GM19328 (cell line): ENCODE measurements at regions not wholly inside any gene's neighbourhood (a gene's known extent, or its start where the extent isn't known, plus 50 kb on each side); places are given as distances from the start of the nearest gene placed in this dataset.
"Not testable (repeated sequence)": the region's sequence is repeated elsewhere in the genome, so short reads cannot be mapped to it uniquely, and the experiment has no call there.

Experiments
- ATAC-seq: cut with Tn5 transposase; IDR thresholded peaks from one replicate; pipeline ENCODE4 v1.9.1; 2021; ENCODE audit warnings: mild to moderate bottlenecking, moderate library complexity; ENCODE audit not compliant: unreplicated experiment

DNA sequence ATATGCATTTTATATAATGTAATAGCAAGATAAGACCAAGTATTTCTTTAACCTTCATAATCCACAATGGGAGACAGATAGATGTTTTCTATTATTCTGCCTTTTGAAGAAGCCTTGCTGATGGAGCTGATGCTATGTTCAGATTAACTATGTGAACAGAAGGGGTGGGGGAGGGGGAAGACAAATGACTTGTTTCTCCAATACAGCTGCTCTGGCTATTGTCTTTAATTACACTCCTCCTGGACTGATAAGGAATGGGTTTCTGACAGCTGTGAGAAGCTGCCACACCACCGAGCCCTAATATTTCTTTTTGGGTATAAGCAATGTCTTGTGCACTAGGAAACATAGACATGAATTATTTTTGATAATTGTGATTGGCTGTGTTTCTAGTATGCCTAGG, 62.0 kb downstream of the CAVIN4 start:
- ATAC-seq: no peak

DNA sequence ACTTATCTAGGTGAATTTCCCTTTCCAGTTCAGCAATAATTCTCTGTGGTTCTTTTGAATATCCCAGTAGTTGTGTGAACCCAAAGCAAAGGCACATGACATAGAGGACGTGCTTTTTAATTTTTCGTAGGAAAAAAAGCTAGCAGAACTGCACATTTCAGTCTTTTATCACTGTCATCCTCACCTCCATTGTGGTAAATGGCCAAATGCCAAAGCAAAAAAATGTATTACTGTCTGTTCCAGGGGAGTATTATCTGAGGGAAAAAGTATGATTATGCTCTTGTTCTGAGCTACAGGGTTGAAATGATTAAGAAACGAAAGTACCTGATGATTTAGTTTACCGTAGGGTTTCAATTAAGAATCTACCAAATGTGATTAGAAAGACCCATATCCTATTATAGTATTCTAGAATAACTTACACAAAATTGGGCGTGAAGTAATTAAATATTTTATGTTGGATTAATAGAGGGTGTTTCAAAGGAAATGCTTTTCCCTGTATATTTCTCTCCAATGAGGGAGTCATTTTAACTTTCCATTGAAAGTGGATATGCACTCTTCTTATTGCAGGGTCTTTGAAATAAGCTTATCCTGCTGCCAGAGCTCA, 62.7 kb downstream of the CAVIN4 start:
- ATAC-seq: no peak

DNA sequence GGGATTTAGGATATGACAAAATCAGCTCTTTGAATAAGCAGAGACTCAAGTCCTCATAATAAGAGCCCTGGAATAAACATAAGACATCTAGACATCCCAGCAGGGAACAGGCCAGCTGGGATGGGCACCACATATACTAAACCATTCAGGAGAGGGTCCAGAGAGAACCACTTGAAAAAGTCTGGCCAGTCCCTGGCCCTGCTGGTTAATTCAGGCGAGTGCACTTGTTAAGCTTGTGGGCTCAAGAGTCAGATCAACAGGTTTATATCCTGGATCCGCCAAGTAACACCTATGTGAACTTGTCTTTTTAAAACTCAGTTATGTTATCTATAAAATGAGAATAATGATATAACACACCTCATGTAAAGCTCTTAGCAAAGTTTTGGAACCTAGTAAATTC, 63.3 kb downstream of the CAVIN4 start:
- no peak for ATAC-seq

DNA sequence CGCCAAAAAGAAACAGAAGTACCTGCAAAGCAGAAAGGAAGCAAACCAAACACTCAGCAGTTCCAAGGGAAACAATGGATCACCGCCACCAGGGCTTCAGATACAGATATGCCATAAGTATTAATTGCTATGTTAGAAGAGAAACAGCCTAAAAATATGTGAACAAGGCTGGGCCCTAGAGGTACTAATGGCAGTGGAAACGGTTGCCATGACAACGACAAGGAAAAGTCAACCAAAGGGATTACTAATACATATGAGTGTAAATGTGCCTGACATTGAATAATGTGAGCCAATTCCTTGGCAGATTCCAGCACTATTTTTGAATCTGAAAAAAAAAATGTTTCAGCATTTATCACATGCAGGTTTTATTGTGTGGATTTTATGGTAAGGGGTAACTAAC, 75.0 kb downstream of the CAVIN4 start:
- ATAC-seq: no peak

DNA sequence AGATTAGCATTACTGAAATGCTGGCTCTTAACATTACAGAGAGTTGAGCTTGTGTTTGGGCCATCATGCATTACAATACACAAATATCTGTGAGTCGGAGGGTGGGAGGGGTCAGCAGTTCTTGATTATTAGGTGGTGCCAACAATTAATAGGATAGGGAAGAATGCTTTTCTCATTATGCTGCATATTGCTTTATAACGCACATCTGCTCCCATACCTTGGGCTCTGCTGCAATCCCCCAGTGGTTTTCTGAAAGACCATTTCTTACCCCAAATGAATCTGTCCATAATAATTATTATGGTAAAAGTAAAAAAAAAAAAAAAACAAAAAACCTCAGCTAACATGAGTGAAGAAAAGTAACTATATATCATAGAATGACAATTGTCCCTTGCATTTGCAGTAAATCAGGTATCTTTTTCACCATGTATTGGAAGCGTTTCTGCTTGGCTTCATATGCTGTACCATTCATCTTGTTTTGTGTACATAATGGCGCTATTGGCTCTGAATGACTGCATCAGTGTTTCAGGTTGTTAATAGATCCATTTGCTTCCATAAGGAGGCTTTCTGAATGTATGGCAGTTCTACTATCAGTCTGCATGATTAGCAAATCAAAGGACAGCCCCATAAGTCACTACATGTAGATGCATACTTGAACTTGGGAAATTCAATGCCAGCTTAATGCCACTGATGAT, 75.9 kb downstream of the CAVIN4 start:
- no peak for ATAC-seq

DNA sequence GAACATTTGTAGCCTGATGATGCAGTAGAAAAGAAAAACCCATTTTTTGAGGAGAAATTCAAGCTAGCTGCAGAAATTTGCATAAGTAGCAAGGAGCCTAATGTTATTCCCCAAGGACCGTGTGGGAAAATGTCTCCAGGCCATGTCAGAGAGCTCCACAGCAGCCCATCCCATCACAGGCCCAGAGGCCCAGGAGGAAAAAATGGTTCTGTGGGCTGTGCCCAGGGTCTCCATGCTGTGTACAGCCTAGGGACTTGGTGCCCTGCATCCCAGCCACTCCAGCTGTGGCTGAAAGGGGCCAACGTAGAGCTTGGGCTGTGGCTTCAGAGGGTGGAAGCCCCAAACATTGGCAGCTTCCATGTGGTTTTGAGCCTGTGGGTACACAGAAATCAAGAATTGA, 79.0 kb downstream of the CAVIN4 start:
- not testable (repeated sequence) for ATAC-seq

DNA sequence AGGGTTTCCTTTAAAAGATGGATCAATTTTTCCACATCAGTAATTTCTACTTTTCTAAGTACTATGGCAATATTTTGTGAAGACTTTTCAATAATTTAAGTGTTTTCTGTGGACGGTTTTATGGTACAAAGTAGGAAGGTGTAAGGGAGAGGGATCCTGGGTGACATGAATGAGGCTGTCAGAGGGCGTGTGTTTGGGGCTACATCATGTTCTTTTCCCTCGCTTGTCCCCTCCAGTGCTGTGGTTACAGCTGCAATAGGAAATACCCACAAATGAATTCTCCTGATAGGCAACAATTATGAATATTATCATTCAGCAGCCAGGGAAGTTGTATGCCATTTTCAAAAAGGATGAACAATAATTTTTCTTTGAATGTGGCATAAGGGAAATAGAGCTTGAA, 83.8 kb downstream of the CAVIN4 start:
- no peak for ATAC-seq

DNA sequence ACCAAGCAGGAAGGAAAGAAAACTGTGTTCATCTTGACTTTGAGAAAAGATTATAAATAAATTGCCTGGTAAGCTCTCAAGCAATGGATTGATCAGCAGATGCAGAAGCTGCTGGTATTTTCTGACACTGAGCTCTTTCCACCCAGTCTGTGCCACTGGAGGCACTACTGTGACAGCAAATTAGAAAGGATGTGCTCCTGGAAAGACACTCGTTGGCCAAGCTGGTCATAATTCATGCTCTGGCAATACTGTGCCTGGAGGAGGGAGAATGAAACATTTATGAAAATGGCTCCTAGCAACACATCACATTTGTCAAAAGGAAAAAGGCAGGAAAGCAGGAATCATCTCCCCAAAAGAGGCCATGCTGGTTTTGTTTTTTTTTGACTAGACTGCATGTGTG, 84.2 kb downstream of the CAVIN4 start:
- no peak for ATAC-seq

DNA sequence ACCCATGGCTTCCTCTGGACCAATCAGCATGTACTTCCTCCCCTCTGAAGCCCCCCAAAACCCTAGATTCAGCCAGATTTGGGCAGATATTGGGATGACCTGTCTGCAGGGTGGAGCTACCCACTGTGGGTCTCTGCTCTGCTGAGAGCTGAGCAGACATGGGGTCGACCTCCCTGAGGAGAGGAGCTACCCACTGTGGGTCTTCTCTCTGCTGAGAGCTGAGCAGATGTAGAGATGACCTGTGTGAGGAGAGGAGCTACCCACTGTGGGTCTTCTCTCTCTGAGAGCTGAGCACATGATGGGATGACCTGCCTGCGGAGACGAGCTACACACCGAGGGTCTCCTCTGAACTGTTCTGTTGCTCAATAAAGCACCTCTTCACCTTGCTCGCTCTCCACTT, 89.6 kb downstream of the CAVIN4 start:
- ATAC-seq: no peak

DNA sequence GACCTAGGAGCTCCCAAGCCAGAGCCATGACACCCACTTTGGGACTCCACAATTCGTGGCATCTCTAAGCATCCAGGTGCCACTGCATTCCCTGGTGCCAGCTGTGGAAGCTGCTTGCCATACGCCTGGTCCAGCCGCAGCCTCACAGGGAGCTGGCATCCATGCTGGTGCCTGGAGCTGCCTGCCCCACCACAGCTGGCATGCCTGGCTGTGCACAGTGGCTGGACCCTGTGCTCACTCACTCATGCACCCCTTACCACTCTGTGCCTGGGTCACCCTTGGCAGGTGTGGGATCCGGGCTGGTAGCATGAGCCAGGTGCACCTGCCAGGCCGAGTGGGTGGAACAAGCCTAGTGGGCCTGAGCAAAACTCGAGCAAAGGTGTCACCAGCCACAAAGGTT, 90.1 kb downstream of the CAVIN4 start:
- ATAC-seq: no peak

DNA sequence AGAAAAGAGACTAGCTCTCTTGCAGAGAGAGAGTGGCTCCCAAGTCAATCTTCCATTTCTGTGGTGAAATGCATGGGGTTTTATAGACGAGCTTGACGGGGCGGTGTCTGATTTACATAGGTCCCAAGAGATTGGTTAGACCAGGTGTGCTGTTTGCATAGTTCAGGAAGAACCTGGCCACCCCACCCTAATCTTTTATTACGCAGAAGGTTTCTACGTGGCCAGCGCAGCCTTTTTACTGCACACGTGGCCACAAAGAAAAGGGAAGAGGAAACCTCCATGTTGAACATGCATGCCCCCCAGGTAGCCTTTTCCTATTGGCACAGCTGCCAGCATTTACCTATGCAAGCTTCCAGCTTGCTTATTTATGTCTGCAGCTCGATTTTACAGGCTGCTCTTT, 92.1 kb downstream of the CAVIN4 start:
- no peak for ATAC-seq

DNA sequence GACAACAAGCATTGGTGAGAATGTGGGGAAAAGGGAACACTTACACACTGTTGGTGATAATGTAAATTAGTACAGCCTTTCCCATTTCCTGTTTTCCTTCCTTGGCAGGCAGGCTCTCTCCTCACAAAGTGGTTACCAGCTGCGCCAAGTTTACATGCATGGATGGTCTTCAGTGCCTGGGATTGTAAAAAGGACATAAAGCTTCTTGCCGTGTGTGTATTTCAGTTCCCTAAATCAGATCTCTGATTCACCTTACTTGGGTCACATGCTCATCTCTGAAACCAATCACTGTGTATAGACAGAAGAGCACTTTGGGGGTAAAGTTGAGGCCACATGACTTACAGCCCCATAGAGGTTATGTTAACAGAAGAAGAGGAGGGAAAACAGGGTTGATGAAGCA, 92.8 kb downstream of the CAVIN4 start:
- ATAC-seq: no peak

DNA sequence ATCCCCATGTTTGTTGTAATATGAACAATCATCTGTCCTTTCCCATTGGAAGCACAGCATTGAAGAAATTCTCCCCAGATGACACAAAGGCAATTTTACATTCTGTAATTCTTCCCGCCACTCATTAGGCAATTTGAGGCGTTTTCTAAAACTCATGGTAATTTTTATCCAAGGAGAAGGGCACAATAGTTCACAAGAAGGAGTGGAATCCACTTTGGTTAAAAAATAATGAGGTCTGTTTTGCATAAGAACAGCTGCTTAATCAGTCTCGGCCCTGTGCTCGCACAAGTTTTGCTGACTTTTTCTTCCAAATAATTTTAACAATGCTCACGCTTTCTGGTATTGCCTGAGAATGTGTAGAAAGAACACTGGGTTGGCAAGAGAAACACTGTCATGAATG, 94.0 kb downstream of the CAVIN4 start:
- no peak for ATAC-seq

DNA sequence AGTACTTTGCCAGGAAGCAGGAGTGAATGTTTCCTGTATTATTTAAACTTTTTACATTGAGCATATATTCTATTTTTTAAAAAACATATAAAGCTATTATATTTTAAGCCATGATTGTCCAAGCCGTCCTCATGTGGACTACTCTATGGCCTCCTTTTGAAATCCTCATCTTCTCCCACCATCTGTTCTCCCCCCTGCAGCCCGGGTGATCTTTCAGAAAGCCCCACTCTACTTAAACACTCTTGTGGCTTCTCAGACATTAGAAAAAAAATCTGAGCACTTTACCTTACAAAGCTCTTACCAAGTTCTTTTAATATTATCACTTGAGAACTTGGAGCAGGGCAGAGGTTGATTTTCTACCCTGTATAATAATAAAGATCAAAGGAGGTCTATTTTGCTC, 95.4 kb downstream of the CAVIN4 start:
- ATAC-seq: no peak

DNA sequence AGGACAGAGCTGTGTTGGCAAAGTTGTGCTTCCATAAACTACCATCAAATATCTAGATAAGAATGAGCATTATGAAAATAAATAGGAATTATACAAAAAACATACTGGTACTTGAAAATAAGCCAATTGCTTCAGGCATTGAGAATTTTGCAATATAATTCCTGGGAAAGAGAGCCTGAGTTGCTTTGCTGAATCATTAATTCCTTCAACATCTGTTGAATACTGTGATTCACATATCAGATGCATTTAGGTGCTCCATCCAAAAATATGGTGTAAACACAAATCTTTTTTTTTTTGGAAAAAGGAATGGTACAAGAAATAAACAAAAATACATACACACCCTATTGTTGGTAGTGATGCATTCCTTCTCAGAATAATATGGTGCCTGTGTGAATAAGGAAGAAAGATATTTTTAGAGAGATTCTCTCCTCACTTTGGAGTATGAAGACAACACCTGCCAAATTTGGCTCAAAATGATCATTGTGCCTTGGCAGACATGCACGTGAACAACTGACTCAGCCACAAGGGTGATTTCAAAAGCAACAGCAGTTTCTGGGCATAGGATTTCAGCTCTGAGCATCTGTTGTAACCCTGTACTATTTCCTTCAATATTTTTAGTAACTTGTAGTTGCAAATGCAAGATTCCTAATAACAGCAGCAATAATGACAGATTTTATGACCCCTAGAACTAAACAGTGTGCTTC, 96.7 kb downstream of the CAVIN4 start:
- no peak for ATAC-seq

DNA sequence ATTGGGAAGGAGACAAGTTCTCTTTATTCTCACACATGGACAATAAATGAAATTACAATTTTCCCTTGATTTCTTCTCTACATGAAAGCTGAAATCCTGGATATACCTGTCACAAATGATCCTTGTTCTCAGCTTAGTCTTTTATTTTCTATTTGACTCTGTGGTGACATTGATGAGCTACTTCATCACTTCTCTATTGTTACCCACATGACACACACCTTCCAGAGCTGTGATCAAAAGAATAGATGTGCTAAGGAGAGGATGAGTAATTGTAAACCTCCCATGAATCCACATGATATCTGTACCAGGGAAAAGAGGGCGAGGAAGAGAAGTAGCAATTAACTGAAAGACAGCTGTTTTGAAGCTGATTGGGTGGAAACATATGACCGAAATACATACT, 102.0 kb downstream of the CAVIN4 start:
- ATAC-seq: no peak

DNA sequence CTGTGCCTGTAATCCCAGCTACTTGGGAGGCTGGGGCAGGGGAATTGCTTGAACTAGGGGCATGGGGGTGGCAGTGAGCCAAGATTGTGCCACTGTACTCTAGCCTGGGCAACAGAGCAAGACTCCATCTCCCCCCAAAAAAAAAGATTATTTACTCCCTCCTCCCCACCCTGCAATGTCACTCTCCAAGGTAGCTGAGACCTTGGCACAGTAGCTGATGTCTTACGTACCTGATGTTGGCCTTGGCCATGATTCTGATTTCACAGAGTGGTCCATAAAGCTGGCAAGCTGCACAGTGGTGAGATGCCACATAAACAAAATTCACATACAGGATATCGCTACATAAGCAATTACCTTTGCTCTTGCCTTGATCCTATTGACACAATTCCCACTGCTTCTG, 108.5 kb downstream of the CAVIN4 start:
- no peak for ATAC-seq

DNA sequence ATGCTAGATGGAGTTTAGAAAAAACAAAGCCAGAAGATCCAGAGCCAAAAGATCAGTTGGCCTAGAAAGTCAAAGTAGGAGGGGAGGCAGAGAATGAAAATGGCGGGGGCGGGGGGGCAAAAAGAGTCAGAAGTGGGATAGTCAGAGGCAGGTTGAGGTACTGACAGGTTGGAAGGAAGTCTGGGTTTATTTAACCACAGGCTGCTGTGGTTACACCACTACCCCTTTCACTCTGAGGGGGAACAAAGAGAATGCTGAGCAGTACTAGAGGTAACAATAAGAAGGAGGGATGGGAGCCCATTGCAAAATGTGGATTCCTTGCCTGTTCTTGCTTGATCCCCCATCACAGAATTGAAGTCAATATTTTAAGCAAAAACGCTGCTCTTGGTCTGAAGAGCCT, 111.8 kb downstream of the CAVIN4 start:
- ATAC-seq: peak; percentile 79

DNA sequence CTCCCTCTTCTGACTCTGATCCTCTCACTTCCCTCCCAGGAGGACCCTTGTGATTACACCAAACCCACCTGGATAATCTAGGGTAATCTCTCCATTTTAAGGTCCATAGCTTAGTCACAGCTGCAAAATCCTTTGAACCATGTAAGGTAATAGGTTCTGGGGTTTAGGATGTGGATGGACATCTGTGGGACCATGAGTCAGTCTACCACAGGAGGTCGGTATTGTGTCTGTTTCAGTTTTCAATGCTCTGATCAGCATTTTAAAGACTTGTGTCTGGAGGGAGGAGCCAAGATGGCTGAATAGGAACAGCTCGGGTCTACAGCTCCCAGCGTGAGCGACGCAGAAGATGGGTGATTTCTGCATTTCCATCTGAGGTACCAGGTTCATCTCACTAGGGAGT, 112.6 kb downstream of the CAVIN4 start:
- ATAC-seq: no peak

DNA sequence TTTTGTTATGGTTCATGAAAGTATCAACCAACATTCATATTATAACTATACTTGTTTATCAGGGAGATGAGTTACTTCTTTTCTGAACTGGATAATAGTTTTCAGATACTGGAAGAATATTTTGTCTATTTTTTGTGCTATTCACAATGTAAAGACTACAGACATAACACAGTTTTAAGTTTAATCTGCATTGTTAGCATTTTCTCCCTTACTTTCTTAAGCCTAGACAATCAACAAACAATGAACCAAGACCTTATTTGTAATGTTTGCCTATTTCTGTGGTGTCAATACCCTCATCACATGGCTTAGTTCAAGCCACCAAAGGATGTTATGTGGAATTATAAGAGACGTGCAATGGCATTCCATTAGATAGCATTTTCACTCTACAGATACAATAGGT, 119.5 kb downstream of the CAVIN4 start:
- ATAC-seq: no peak

DNA sequence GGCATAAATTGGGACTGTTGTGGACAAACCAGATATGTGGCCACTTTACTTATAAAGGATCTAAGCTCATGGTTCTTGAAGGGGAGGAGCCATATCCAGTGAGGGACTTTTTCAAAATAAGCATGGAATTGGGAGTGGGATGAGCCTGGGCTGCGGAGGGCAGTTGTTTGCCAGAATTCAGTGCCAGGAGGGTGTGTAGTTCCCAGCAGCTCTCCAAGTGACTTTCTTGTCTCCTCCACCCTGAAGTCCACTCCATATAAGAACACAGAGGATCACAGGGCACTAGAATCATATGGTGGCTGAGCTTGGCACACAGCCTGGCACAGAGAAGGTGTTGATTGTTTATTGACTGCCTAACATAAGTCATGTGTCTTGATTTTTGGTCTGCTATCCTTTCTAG, 121.1 kb downstream of the CAVIN4 start:
- no peak for ATAC-seq

DNA sequence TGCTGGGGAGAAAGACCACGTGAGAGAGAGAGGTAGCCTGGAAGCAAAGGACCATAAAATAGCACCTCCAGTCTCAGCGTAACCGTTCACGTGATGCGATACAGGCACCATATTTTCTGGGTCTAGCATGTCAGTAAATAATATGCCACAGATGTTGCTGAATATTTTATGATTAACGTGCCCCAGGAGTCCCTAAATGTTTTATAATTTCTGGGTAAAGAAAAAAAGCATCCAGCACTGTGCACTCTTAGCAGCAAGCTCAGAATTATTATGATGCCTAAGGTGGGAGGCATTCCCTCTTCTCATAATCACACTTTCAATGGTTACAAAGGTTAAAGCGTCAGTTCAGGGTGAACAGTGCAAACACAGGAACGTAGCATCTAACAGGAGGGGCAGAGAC, 121.8 kb downstream of the CAVIN4 start:
- no peak for ATAC-seq
